IMR-90 (cell line): ENCODE measurements at regions not wholly inside any gene's neighbourhood (a gene's known extent, or its start where the extent isn't known, plus 50 kb on each side); places are given as distances from the start of the nearest gene placed in this dataset.

ENCODE experiments used
- ATAC-seq: fragments of 200-7000 bp; cut with Tn5 transposase; 2 replicates; pipeline ENCODE4 v1.9.1; 2020; ENCODE audit warnings: low read depth, mild to moderate bottlenecking, moderate library complexity
- BruUV-seq: library from RNA; stranded (reverse); fragments of 400-500 nt; replicated peaks from 2 replicates; lab custom pipeline; 2021; lab: Mats Ljungman, UMichigan
- CTCF ChIA-PET: fragments of 300-600 bp; formaldehyde crosslinking; extraction: SDS; loops from one replicate; lab custom pipeline; 2021; ENCODE audit warnings: antibody characterized with exemption; lab: Yijun Ruan, JAX
- POLR2A ChIA-PET: fragments of 300-600 bp; sonication (Branson Sonifier 250); formaldehyde crosslinking; loops from one replicate; lab custom pipeline; 2022; ENCODE audit warnings: antibody characterized with exemption; ENCODE audit not compliant: unreplicated experiment; lab: Charles Lee
- DNase-seq: peaks from one replicate; pipeline ENCODE4 v3.0.0; 2013
- H2AFZ ChIP-seq: replicated peaks from 2 replicates; pipeline ENCODE3; 2013; ENCODE audit warnings: low read length, mild to moderate bottlenecking; ENCODE audit not compliant: poor library complexity
- H2AK5ac ChIP-seq: 2 replicates; pipeline ENCODE4 v1.6.1; 2013; ENCODE audit warnings: low read depth, low read length, inconsistent platforms
- H2AK9ac ChIP-seq: replicated peaks from 2 replicates; pipeline ENCODE3; 2013; ENCODE audit warnings: mild to moderate bottlenecking, low read depth, low read length, moderate library complexity; ENCODE audit not compliant: poor library complexity
- H2BK120ac ChIP-seq: 2 replicates; pipeline ENCODE4 v1.6.1; 2013; ENCODE audit warnings: low read depth, low read length, inconsistent platforms
- H2BK15ac ChIP-seq: 3 replicates; pipeline ENCODE4 v1.6.1; 2013; ENCODE audit warnings: low read depth, low read length, inconsistent platforms
- H2BK20ac ChIP-seq: 2 replicates; pipeline ENCODE4 v1.6.1; 2013; ENCODE audit warnings: low read depth, mild to moderate bottlenecking, inconsistent platforms, low read length, moderate library complexity
- H2BK5ac ChIP-seq: 2 replicates; pipeline ENCODE4 v1.6.1; 2013; ENCODE audit warnings: mild to moderate bottlenecking, low read depth, low read length, inconsistent platforms; ENCODE audit not compliant: poor library complexity, severe bottlenecking
- H3K14ac ChIP-seq: replicated peaks from 2 replicates; pipeline ENCODE4 v1.6.1; 2013; ENCODE audit warnings: low read depth, low read length, inconsistent platforms
- H3K18ac ChIP-seq: 2 replicates; pipeline ENCODE4 v1.6.1; 2013; ENCODE audit warnings: low read depth, low read length, control low read depth
- H3K23ac ChIP-seq: 2 replicates; pipeline ENCODE4 v1.6.1; 2013; ENCODE audit warnings: low read depth, low read length, inconsistent platforms
- H3K27ac ChIP-seq: 2 replicates; pipeline ENCODE4 v1.5.1; 2013; ENCODE audit warnings: mild to moderate bottlenecking, control low read depth, low read length; ENCODE audit not compliant: insufficient read depth
- H3K27me3 ChIP-seq: 2 replicates; pipeline ENCODE4 v1.6.1; 2013; ENCODE audit warnings: low read length; ENCODE audit not compliant: control insufficient read depth, insufficient read depth
- H3K36me3 ChIP-seq: 2 replicates; pipeline ENCODE4 v1.6.1; 2013; ENCODE audit warnings: low read length, mixed read lengths; ENCODE audit not compliant: control insufficient read depth, insufficient read depth
- H3K4ac ChIP-seq: 2 replicates; pipeline ENCODE4 v1.6.1; 2013; ENCODE audit warnings: low read depth, low read length, inconsistent platforms
- H3K4me1 ChIP-seq: 2 replicates; pipeline ENCODE4 v1.6.1; 2013; ENCODE audit warnings: low read length, mixed read lengths; ENCODE audit not compliant: control insufficient read depth, insufficient read depth
- H3K4me2 ChIP-seq: 2 replicates; pipeline ENCODE4 v1.6.1; 2013; ENCODE audit warnings: low read depth, mild to moderate bottlenecking, control low read depth, low read length, moderate library complexity
- H3K4me3 ChIP-seq: 2 replicates; pipeline ENCODE4 v1.5.1; 2013; ENCODE audit warnings: low read depth, mild to moderate bottlenecking, control low read depth, low read length, moderate library complexity; ENCODE audit not compliant: insufficient read depth
- H3K56ac ChIP-seq: 2 replicates; pipeline ENCODE4 v1.6.1; 2013; ENCODE audit warnings: low read length, inconsistent platforms; ENCODE audit not compliant: insufficient read depth; ENCODE audit errors: extremely low read depth
- H3K79me1 ChIP-seq, 2 experiments: 2 replicates each; pipeline ENCODE4 v1.6.1; 2013; ENCODE audit warnings: low read length in 2 of 2, inconsistent platforms in 1 of 2, low read depth in 1 of 2
- H3K9ac ChIP-seq: 2 replicates; pipeline ENCODE4 v1.6.1; 2013; ENCODE audit warnings: low read depth, low read length, control low read depth
- H3K9me1 ChIP-seq: 2 replicates; pipeline ENCODE4 v1.6.1; 2013; ENCODE audit warnings: low read length, inconsistent platforms; ENCODE audit not compliant: insufficient read depth
- H3K9me3 ChIP-seq: 2 replicates; pipeline ENCODE4 v1.6.1; 2013; ENCODE audit warnings: low read length; ENCODE audit not compliant: control insufficient read depth, insufficient read depth
- H4K20me1 ChIP-seq: 2 replicates; pipeline ENCODE4 v1.6.1; 2013; ENCODE audit warnings: low read length, inconsistent platforms; ENCODE audit not compliant: insufficient read depth
- H4K5ac ChIP-seq: 2 replicates; pipeline ENCODE4 v1.6.1; 2013; ENCODE audit warnings: mild to moderate bottlenecking, low read depth, low read length, control low read depth
- H4K8ac ChIP-seq, 2 experiments: 2 replicates each; pipeline ENCODE4 v1.6.1; 2013; ENCODE audit warnings: low read depth in 2 of 2, low read length in 2 of 2, control low read depth in 1 of 2, inconsistent platforms in 1 of 2
- H4K91ac ChIP-seq: 2 replicates; pipeline ENCODE4 v1.6.1; 2013; ENCODE audit warnings: low read depth, low read length, inconsistent platforms; ENCODE audit not compliant: insufficient read depth
- BHLHE40 ChIP-seq: fragments of 150-350 bp; IDR thresholded peaks from 2 replicates; pipeline ENCODE4 v1.6.1; 2016; ENCODE audit warnings: mild to moderate bottlenecking, low read depth, low read length
- FOS ChIP-seq: fragments of 150-350 bp; IDR thresholded peaks from 2 replicates; pipeline ENCODE4 v1.6.1; 2016; ENCODE audit warnings: low read depth, low read length
- MAZ ChIP-seq: IDR thresholded peaks from 2 replicates; pipeline ENCODE4 v1.6.1; 2012; ENCODE audit warnings: low read depth, mild to moderate bottlenecking, low read length, improper control_type of control experiment, moderate library complexity, borderline replicate concordance
- NFE2L2 ChIP-seq: fragments of 150-350 bp; IDR thresholded peaks from 2 replicates; pipeline ENCODE4 v1.6.1; 2016; ENCODE audit warnings: low read depth, mild to moderate bottlenecking, low read length
- RAD21 ChIP-seq: IDR thresholded peaks from 2 replicates; pipeline ENCODE4 v1.6.1; 2012; ENCODE audit warnings: low read length, improper control_type of control experiment
- RFX5 ChIP-seq: IDR thresholded peaks from 2 replicates; pipeline ENCODE4 v1.8.0; 2012; ENCODE audit warnings: low read depth, mild to moderate bottlenecking, low read length, moderate library complexity
- SMC3 ChIP-seq: fragments of 150-350 bp; IDR thresholded peaks from 2 replicates; pipeline ENCODE4 v1.6.1; 2016; ENCODE audit warnings: low read depth, mild to moderate bottlenecking, antibody characterized with exemption, low read length, moderate library complexity
- USF2 ChIP-seq: fragments of 150-350 bp; IDR thresholded peaks from 2 replicates; pipeline ENCODE4 v1.6.1; 2017; ENCODE audit warnings: mild to moderate bottlenecking, antibody characterized with exemption, low read length, low read depth
- WGBS, 2 experiments: methylation state at CpG; one replicate each; pipeline versions ENCODE4 v1.1.5 to v1.1.7; 2013; ENCODE audit warnings: missing lambda C conversion rate in 2 of 2; ENCODE audit not compliant: insufficient read length in 1 of 2; ENCODE audit errors: extremely low coverage in 2 of 2; 5-methylcytosine and 5-hydroxymethylcytosine counted together
- dilution Hi-C: fragments of 300-500 bp; cut with HindIII; formaldehyde crosslinking; loops from one replicate; pipeline ENCODE4 v1.14.3; 2018; ENCODE audit warnings: low sequenced_read_pairs; ENCODE audit not compliant: unreplicated experiment
- in situ Hi-C: fragments of 300-500 bp; cut with MboI; formaldehyde crosslinking; loops from 3 replicates; pipeline ENCODE4 v1.14.3; 2019; ENCODE audit warnings: low sequenced_read_pairs, inconsistent platforms, mixed read lengths
- intact Hi-C: fragments of 100-400 bp; cut with micrococcal nuclease; formaldehyde crosslinking; loops from 2 replicates; pipeline ENCODE4 v1.10.0; 2022
- TF ChIP-seq, protein P1 (sequence below): fragments of 150-350 bp; IDR thresholded peaks from 2 replicates; pipeline ENCODE4 v1.6.1; 2016; ENCODE audit warnings: low read depth, mild to moderate bottlenecking, low read length, moderate library complexity, borderline replicate concordance
- TF ChIP-seq, protein P2 (sequence below): conservative IDR thresholded peaks from 2 replicates; pipeline ENCODE4 v1.5.1; 2012; ENCODE audit warnings: mild to moderate bottlenecking, low read depth, low read length, improper control_type of control experiment

DNA sequence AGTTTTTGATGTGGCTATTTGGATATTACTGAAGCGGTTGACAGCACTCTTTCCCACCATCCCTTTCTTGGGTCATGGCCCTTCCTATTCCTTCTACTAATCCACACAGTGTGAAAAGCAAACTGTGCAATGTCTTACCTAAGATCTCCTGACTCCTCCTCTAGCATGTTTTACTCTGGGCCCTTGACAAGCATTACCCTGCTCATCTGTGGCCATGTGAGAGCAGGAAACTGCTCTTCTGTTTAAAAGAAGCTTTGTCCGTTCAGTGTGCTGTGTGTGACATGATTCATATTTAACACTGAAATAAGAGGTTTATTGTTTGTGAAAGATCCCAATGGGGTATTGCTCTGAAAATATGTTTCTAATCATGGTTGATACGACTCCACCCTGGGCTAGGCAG, 1022.5 kb downstream of the AACS start:
- CTCF ChIA-PET = no interaction called here
- DNase-seq (no peak), ATAC-seq (no peak)
- no peaks in the 10 kb centered on the region for H3K9me1 ChIP-seq
- no peak overlapping the region for H4K5ac ChIP-seq
- H2BK15ac ChIP-seq = no peak overlapping the region
- no peak overlapping the region for H3K4me3 ChIP-seq
- H3K14ac ChIP-seq = no peak overlapping the region
- intact Hi-C loops = no loop called here
- H2AK9ac ChIP-seq = no peak overlapping the region
- no peaks in the 10 kb centered on the region for H3K79me1 ChIP-seq
- dilution Hi-C loops = no loop called here
- 0% methylated on average over 1 of the region's 3 CpGs; no CpG with 5 or more reads in 1 of the 2 experiments for WGBS, 2 experiments
- no peak overlapping the region for H2BK5ac ChIP-seq
- no peaks in the 10 kb centered on the region for H4K20me1 ChIP-seq
- peaks cover 17% of the 10 kb centered on the region for H3K9me3 ChIP-seq
- no peaks in the 10 kb centered on the region for H3K36me3 ChIP-seq
- no peaks in the 10 kb centered on the region for H3K27me3 ChIP-seq
- no peak overlapping the region for H3K4ac ChIP-seq
- no peak overlapping the region for H2BK120ac ChIP-seq
- no peak overlapping the region for H3K56ac ChIP-seq
- in situ Hi-C loops = no loop called here
- H3K4me2 ChIP-seq = no peak overlapping the region
- no peak overlapping the region for H2AK5ac ChIP-seq
- no peak overlapping the region for H3K9ac ChIP-seq
- H2AFZ ChIP-seq = no peak overlapping the region
- no peak overlapping the region for H3K27ac ChIP-seq
- no peak overlapping the region for H4K8ac ChIP-seq
- BruUV-seq = no TSS peak
- no peak overlapping the region for H3K23ac ChIP-seq
- H3K18ac ChIP-seq = no peak overlapping the region
- H2BK20ac ChIP-seq = no peak overlapping the region
- no peaks in the 10 kb centered on the region for H3K4me1 ChIP-seq
- POLR2A ChIA-PET = no interaction called here
- H4K91ac ChIP-seq = no peak overlapping the region
- TF ChIP-seq, protein P1, sequence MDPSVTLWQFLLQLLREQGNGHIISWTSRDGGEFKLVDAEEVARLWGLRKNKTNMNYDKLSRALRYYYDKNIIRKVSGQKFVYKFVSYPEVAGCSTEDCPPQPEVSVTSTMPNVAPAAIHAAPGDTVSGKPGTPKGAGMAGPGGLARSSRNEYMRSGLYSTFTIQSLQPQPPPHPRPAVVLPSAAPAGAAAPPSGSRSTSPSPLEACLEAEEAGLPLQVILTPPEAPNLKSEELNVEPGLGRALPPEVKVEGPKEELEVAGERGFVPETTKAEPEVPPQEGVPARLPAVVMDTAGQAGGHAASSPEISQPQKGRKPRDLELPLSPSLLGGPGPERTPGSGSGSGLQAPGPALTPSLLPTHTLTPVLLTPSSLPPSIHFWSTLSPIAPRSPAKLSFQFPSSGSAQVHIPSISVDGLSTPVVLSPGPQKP = no peak
- TF ChIP-seq MAZ = no peak
- TF ChIP-seq, protein P2, sequence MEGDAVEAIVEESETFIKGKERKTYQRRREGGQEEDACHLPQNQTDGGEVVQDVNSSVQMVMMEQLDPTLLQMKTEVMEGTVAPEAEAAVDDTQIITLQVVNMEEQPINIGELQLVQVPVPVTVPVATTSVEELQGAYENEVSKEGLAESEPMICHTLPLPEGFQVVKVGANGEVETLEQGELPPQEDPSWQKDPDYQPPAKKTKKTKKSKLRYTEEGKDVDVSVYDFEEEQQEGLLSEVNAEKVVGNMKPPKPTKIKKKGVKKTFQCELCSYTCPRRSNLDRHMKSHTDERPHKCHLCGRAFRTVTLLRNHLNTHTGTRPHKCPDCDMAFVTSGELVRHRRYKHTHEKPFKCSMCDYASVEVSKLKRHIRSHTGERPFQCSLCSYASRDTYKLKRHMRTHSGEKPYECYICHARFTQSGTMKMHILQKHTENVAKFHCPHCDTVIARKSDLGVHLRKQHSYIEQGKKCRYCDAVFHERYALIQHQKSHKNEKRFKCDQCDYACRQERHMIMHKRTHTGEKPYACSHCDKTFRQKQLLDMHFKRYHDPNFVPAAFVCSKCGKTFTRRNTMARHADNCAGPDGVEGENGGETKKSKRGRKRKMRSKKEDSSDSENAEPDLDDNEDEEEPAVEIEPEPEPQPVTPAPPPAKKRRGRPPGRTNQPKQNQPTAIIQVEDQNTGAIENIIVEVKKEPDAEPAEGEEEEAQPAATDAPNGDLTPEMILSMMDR = no peak
- TF ChIP-seq NFE2L2 = no peak
- no peak for TF ChIP-seq SMC3
- no peak for TF ChIP-seq BHLHE40
- no peak for TF ChIP-seq RFX5
- no peak for TF ChIP-seq USF2
- no peak for TF ChIP-seq FOS
- TF ChIP-seq RAD21 = no peak
